Activated naive CD8-positive, alpha-beta T cell treated with anti-CD3 and anti-CD28 coated beads, Interleukin-2, amount 10 ng/mL, durations not matched to agents 7 days and 5 days (primary cell): ENCODE measurements at regions not wholly inside any gene's neighbourhood (a gene's known extent, or its start where the extent isn't known, plus 50 kb on each side); places are given as distances from the start of the nearest gene placed in this dataset.

Experiments
- ATAC-seq: fragments of 150-1000 bp; cut with Tn5 transposase; one replicate; pipeline ENCODE4 v1.10.0; 2021; ENCODE audit warnings: low read depth, moderate library complexity
- POLR2A ChIA-PET: fragments of 350-600 bp; sonication (Branson Sonifier 250); formaldehyde crosslinking; loops from one replicate; lab custom pipeline; 2021; ENCODE audit warnings: antibody characterized with exemption; lab: Charles Lee
- DNase-seq: peaks from one replicate; pipeline ENCODE4 v3.0.0; 2021
- H3K27ac Mint-ChIP-seq: one replicate; pipeline ENCODE4 v1.8.0; 2022; ENCODE audit warnings: mild to moderate bottlenecking, mixed read lengths
- H3K27me3 Mint-ChIP-seq: one replicate; pipeline ENCODE4 v1.8.0; 2022; ENCODE audit warnings: mild to moderate bottlenecking, moderate library complexity, mixed read lengths
- H3K36me3 Mint-ChIP-seq: one replicate; pipeline ENCODE4 v1.8.0; 2021; ENCODE audit warnings: mild to moderate bottlenecking, mixed read lengths
- H3K4me1 Mint-ChIP-seq: one replicate; pipeline ENCODE4 v1.8.0; 2021; ENCODE audit warnings: mixed read lengths
- H3K4me3 Mint-ChIP-seq: one replicate; pipeline ENCODE4 v1.8.0; 2022; ENCODE audit warnings: mild to moderate bottlenecking, moderate library complexity, mixed read lengths
- H3K9me3 Mint-ChIP-seq: one replicate; pipeline ENCODE4 v1.8.0; 2021; ENCODE audit warnings: mixed read lengths

DNA sequence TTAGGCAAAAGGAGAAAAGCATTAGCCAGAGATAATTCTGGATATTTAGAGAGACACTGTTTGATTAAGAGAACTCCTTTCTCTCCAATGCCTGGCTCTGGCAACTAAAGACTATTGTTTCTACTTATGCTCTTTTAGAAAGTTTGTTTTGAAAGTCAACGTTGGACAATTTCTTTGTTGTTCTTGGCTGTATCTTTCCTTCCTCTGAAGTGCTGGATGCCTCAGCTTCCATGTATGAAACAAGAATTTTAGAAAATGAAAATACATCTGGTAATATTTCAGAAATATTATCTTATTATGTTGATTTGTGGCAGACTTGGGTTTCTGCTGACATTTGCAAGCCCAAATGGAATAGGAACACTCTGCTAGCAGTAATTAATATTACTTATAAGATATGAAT, 382.6 kb downstream of the SNAPC1 start:
- H3K27ac Mint-ChIP-seq, result no peak overlapping the region
- no peaks in the 10 kb centered on the region for H3K36me3 Mint-ChIP-seq
- POLR2A ChIA-PET, result no interaction called here
- H3K9me3 Mint-ChIP-seq, result peaks cover 13% of the 10 kb centered on the region
- no peaks in the 10 kb centered on the region for H3K4me1 Mint-ChIP-seq
- DNase-seq, result no peak
- peaks cover 10% of the 10 kb centered on the region for H3K27me3 Mint-ChIP-seq
- ATAC-seq, result no peak
- no peak overlapping the region for H3K4me3 Mint-ChIP-seq

DNA sequence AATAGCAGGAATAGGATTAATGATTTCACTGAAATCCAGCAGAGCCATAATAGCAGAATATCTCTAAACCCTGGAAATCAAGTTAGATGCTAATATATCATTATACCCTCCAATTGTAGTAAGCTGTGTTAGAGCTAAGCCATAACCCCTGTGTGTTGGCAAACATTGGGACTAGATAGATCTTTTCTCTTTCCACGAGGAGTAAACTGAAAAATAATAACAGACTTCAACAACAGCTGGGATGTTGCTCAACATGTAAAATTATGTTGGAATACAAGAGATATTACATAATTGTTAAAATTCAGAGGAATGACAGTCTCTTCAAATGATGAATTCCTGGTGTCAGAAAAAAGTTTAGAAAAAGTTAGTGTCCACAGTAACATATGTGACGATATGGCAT, 383.8 kb downstream of the SNAPC1 start:
- peaks cover 13% of the 10 kb centered on the region for H3K27me3 Mint-ChIP-seq
- H3K27ac Mint-ChIP-seq, result no peak overlapping the region
- H3K36me3 Mint-ChIP-seq, result no peaks in the 10 kb centered on the region
- DNase-seq, result no peak
- POLR2A ChIA-PET, result no interaction called here
- H3K9me3 Mint-ChIP-seq, result peaks cover 13% of the 10 kb centered on the region
- no peak overlapping the region for H3K4me3 Mint-ChIP-seq
- no peaks in the 10 kb centered on the region for H3K4me1 Mint-ChIP-seq
- ATAC-seq, result no peak

DNA sequence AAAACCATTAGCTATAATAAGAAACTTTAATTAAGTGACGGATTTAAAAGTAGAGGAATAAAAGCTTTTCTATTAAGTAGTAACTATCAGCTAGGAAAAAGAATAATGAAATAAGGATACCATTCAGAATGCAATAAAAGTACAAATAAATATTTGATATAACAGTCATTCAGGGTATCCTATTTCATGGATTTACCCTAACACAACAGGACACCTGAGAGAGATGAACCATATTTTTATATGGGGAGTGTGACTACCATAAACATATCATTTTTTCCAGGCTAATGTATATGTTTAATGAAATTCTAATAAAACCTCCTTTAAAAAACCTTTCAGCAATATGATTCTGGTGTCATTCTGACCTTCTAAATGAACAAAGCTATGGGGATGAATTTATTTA, 393.8 kb downstream of the SNAPC1 start:
- Mint-ChIP-seq H3K4me3 (no peak overlapping the region), H3K9me3 (no peaks in the 10 kb centered on the region), H3K27me3 (peaks cover 24% of the 10 kb centered on the region), H3K36me3 (no peaks in the 10 kb centered on the region), H3K27ac (no peak overlapping the region), H3K4me1 (no peaks in the 10 kb centered on the region)
- POLR2A ChIA-PET, result no interaction called here
- ATAC-seq, result no peak
- DNase-seq, result no peak

DNA sequence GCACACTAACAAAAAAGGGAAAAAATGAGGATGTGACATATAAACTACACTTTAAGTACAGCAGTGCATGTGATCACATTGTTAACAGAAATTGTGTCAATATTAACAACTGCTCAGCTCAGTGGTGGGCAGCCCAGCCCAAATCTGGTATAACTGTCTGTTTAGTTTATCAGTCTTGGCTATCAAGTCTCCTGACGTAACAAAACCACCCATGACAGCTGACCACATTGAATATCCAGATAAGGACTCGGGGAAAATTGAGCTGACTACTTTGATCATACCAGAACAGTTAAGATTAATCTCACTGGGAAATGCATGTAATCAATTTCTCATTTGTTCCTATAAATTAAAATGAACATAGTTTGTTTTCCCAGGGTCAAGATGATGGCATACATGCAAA, 396.6 kb downstream of the SNAPC1 start:
- H3K9me3 Mint-ChIP-seq, result no peaks in the 10 kb centered on the region
- no peaks in the 10 kb centered on the region for H3K4me1 Mint-ChIP-seq
- no peak for DNase-seq
- no peak for ATAC-seq
- H3K27ac Mint-ChIP-seq, result no peak overlapping the region
- POLR2A ChIA-PET, result no interaction called here
- no peak overlapping the region for H3K4me3 Mint-ChIP-seq
- no peaks in the 10 kb centered on the region for H3K36me3 Mint-ChIP-seq
- peaks cover 23% of the 10 kb centered on the region for H3K27me3 Mint-ChIP-seq

DNA sequence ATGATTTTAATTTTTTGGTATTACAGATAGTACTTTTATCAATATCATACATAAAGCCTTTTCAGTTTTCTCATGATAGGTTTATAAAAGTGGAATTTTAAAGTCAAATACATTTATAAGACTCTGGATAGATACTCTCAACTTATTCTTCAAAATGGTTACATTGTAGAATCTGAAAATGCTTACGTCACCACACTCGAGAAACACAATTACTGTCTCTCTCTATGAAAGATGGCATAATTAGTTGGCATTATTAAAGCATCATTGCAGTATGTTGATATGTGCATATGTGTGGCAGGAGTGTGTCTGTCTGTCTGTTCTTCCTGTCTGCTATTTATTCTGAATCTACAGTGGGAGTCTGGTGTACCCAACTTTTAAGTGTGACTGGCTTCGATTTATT, 397.1 kb downstream of the SNAPC1 start:
- Mint-ChIP-seq H3K4me3 (no peak overlapping the region), H3K27ac (no peak overlapping the region), H3K4me1 (no peaks in the 10 kb centered on the region), H3K36me3 (no peaks in the 10 kb centered on the region), H3K9me3 (no peaks in the 10 kb centered on the region), H3K27me3 (peaks cover 23% of the 10 kb centered on the region)
- ATAC-seq (no peak), DNase-seq (no peak)
- POLR2A ChIA-PET, result no interaction called here

DNA sequence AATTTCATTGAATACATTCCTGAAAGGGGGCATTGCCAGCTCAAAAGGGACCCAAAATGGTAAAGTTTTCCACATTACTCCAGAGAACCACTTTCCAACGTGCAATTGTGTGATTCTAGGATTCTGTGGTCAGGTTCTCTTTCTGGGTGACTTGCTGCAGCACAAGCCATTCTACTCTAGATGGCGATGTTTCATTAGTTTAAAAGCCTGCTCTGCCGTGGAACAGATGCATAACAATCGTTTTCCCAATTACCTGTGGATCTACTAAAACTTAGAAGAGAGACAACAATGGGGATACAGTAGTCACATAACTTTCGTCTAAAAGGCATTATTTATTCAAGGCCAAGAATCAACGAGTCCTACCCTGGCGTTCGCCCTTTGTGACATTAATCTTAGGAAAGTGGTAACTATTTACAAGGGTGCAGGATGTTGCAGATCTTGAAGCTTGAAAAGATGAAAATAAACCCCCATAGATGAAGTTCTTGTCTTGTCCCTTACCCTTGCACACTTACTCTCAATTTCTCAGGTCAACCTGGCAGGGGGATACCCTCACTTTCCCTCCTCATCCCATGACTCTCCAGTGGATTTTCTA, 400.9 kb downstream of the SNAPC1 start:
- H3K27me3 Mint-ChIP-seq, result peaks cover 17% of the 10 kb centered on the region
- H3K9me3 Mint-ChIP-seq, result no peaks in the 10 kb centered on the region
- POLR2A ChIA-PET, result no interaction called here
- ATAC-seq, result no peak
- no peak overlapping the region for H3K4me3 Mint-ChIP-seq
- no peaks in the 10 kb centered on the region for H3K36me3 Mint-ChIP-seq
- no peaks in the 10 kb centered on the region for H3K4me1 Mint-ChIP-seq
- DNase-seq, result no peak
- H3K27ac Mint-ChIP-seq, result no peak overlapping the region

DNA sequence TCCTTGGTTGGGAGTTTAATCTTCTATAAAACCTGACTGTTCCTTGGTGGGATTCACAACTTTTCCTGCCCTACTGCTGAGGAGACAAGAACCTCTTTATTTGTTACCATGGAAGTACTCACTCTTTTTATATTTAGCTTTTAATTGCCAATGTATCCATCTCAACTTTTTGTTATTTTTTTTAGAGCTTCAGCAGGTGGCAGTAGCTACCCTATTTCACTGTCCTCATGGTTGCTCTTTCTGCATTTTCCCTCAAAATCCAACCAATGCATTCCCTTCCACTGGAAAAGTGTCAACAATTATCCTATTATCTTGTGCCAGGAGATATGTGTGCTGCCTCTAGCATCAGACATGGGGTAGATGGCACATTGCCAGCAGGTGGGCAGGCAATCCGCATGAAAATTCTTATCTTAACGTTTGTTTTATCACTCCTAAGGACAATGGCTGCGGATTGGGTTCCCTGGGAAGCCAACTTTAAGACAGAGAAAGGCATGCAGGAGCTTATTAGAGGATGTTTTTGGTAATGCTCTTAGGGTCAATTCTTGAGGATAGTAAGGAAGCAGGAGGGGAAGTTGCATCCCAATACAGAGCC, 406.4 kb downstream of the SNAPC1 start:
- H3K4me1 Mint-ChIP-seq, result no peaks in the 10 kb centered on the region
- no peak overlapping the region for H3K4me3 Mint-ChIP-seq
- ATAC-seq (no peak), DNase-seq (no peak)
- peaks cover 4% of the 10 kb centered on the region for H3K27me3 Mint-ChIP-seq
- no peaks in the 10 kb centered on the region for H3K9me3 Mint-ChIP-seq
- H3K27ac Mint-ChIP-seq, result no peak overlapping the region
- H3K36me3 Mint-ChIP-seq, result no peaks in the 10 kb centered on the region
- POLR2A ChIA-PET, result no interaction called here

DNA sequence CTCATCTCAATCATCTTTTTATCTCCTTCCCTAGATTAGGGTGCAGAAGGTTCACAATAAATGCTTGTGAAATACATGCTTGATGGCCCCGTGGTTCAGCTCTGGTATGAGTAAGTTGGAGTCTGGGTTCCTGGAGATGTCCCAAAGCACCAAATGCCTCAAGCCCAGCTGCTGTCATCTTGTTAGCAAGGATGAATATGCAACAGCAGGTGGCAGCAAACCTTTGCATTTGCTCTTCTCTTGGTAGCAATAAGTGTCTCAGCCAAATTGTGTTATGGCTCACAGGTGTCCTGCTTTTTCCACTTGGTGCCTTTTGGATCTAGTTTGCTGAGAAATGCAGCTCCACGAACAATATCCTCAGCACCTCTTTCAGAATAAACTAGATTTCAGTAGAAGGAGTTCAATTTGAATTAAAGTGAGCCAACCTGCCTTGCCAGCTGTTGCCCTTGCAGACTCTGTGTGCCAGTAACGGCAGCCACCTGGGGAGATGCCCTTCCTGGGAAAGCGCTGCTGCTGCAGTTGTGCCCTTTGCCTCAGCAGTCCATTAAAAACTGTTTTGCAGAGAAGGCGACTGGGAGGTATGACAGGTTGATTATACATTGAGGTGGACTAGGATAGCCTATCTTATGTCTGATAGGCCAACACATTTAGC, 417.3 kb downstream of the SNAPC1 start:
- Mint-ChIP-seq H3K4me3 (no peak overlapping the region), H3K36me3 (no peaks in the 10 kb centered on the region), H3K27ac (no peak overlapping the region), H3K27me3 (peaks cover 16% of the 10 kb centered on the region), H3K9me3 (peaks cover 1% of the 10 kb centered on the region), H3K4me1 (no peaks in the 10 kb centered on the region)
- POLR2A ChIA-PET, result no interaction called here
- DNase-seq, result no peak
- no peak for ATAC-seq

DNA sequence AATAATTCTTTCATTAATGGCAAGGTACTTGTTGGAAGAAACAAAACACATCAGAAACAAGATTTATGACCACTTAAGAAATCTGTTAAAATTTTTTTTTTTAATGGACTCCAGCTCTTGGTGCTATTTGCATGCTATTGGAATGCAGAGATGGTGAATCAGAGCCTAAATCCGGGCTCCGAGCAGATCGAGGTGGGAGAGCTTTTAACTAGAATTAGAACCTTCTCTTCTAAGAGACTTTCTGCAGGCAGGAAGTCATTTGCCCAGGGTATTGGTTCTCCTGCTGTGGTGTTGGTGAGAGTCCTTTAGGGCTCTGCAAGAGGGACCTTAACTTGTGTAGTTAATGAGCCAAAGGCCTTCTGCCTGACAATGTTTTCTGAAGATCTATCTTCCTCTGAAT, 419.4 kb downstream of the SNAPC1 start:
- no peaks in the 10 kb centered on the region for H3K4me1 Mint-ChIP-seq
- H3K4me3 Mint-ChIP-seq, result no peak overlapping the region
- POLR2A ChIA-PET, result no interaction called here
- no peaks in the 10 kb centered on the region for H3K9me3 Mint-ChIP-seq
- no peaks in the 10 kb centered on the region for H3K36me3 Mint-ChIP-seq
- H3K27me3 Mint-ChIP-seq, result peaks cover 17% of the 10 kb centered on the region
- ATAC-seq (no peak), DNase-seq (no peak)
- H3K27ac Mint-ChIP-seq, result no peak overlapping the region

DNA sequence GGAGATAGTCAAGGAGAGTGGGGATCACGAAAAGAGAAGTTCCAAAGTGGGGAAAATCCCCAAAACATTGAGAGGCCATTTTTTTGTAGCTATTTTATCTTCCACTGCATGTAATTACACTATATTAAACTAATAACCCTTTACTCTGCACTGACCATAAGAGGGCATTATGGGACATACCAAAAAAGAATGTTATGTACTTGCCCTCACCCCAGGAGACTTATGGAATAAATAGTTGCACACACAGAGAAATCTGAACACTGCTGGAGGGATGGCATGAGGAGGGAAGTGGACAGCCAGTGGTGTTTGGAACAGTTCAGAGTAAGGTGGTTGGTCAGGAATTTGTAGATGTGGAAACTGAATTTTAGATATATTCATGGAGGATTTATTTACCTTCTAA, 422.9 kb downstream of the SNAPC1 start:
- Mint-ChIP-seq H3K36me3 (no peaks in the 10 kb centered on the region), H3K4me3 (no peak overlapping the region), H3K9me3 (no peaks in the 10 kb centered on the region), H3K27ac (no peak overlapping the region), H3K27me3 (peaks cover 17% of the 10 kb centered on the region), H3K4me1 (no peaks in the 10 kb centered on the region)
- no peak for ATAC-seq
- no peak for DNase-seq
- POLR2A ChIA-PET, result no interaction called here

DNA sequence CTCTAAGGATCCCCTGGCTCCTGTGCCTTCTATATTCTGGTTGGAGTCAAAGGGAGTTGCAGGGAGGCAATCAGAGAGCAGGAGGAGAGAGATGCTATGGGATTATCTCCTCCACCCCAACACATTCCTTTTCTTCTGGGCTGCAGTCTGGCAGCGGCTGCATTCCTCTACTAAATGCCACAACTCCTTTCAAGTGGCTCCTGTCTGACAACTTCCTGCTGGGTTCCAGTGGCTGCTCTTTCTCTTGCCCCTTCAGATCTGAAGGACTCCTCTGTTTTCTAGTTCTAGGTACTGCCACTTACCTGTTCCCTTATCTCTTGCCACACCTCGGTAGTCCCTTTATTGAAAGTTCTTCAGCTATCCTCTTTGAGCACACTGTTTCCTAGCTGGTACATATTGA, 425.0 kb downstream of the SNAPC1 start:
- H3K9me3 Mint-ChIP-seq, result no peaks in the 10 kb centered on the region
- DNase-seq (no peak), ATAC-seq (no peak)
- no peaks in the 10 kb centered on the region for H3K36me3 Mint-ChIP-seq
- no peaks in the 10 kb centered on the region for H3K4me1 Mint-ChIP-seq
- H3K27ac Mint-ChIP-seq, result no peak overlapping the region
- H3K27me3 Mint-ChIP-seq, result peaks cover 17% of the 10 kb centered on the region
- POLR2A ChIA-PET, result no interaction called here
- H3K4me3 Mint-ChIP-seq, result no peak overlapping the region

DNA sequence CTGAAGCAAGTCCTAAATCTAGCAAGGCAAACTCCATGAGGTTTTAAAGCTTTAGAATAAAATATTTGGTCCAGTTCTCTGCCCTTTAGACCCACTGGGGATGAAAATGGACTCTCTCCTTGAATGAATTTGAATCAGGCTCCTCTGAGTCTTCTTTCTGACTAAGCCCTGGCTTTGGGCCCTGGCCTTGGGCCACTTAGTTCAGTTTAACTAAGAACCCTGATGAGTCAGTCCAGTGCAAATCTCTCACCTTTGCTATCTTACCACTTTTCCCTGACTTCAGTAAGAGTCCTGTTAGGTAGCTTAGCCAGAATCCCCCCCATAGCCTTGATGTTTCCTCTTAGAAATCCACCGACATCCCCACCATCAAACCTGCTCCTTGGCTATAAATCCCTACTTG, 427.5 kb downstream of the SNAPC1 start:
- Mint-ChIP-seq H3K27ac (no peak overlapping the region), H3K36me3 (no peaks in the 10 kb centered on the region), H3K27me3 (peaks cover 12% of the 10 kb centered on the region), H3K4me1 (no peaks in the 10 kb centered on the region), H3K9me3 (no peaks in the 10 kb centered on the region), H3K4me3 (no peak overlapping the region)
- DNase-seq, result no peak
- ATAC-seq, result no peak
- POLR2A ChIA-PET, result no interaction called here

DNA sequence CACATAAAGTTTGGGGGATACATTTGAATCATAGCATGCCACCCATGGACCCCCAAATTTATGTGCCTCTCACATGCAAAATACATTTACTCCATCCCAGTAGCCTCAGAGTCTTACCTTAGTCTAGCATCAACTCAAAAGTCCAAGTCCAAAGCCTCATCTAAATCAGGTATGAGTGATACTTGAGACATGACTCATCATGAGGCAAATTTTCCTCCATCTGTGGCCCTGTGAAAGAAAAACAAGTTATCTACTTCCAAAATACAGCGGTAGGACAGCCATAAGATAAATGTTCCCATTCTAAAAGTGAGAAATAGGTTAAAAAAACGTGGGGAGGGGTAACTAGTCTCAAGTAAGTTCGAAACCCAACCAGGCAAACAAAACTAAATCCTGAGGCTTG, 444.2 kb downstream of the SNAPC1 start:
- Mint-ChIP-seq H3K4me1 (no peaks in the 10 kb centered on the region), H3K9me3 (no peaks in the 10 kb centered on the region), H3K27ac (no peak overlapping the region), H3K27me3 (peaks cover 3% of the 10 kb centered on the region), H3K4me3 (no peak overlapping the region), H3K36me3 (no peaks in the 10 kb centered on the region)
- POLR2A ChIA-PET, result no interaction called here
- DNase-seq (no peak), ATAC-seq (no peak)

DNA sequence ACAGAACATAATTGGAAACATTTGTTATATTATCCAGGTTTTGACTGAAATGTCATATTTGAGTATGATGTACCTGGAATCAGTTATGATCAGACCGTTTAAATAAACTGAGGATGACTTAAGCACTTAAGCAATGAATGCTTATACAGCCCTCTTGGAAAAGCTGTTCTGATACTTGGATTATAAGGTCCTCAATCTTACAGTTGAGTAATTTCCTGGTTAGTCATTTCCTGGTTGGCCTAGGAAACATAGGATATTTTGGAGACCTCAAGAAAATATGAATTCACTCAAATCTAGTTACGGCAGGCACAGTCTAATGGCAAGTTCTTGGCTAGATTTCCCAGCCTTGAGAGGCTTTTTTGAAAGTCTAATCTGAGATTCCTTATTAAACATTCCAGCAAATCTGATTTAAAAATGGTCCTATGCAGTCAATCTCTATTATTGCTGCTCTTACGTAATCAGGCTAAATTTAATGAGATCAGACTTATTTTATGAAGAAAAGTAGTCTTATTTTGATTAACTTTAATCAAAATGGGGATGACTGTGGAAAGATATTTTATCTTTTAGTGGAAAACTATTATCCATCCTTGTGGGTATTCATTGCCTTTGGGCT, 447.2 kb downstream of the SNAPC1 start:
- no peak overlapping the region for H3K27ac Mint-ChIP-seq
- no peak overlapping the region for H3K4me3 Mint-ChIP-seq
- ATAC-seq (no peak), DNase-seq (no peak)
- no peaks in the 10 kb centered on the region for H3K9me3 Mint-ChIP-seq
- H3K4me1 Mint-ChIP-seq, result no peaks in the 10 kb centered on the region
- peaks cover 3% of the 10 kb centered on the region for H3K27me3 Mint-ChIP-seq
- H3K36me3 Mint-ChIP-seq, result no peaks in the 10 kb centered on the region
- POLR2A ChIA-PET, result no interaction called here
